NCI-H2227 (cell line): ENCODE measurements at regions not wholly inside any gene's neighbourhood (a gene's known extent, or its start where the extent isn't known, plus 50 kb on each side); places are given as distances from the start of the nearest gene placed in this dataset.

ENCODE experiments used
- DNase-seq: peaks from one replicate; lab custom pipeline; 2025; ENCODE audit not compliant: unreplicated experiment; lab: John Stamatoyannopoulos, UW

DNA sequence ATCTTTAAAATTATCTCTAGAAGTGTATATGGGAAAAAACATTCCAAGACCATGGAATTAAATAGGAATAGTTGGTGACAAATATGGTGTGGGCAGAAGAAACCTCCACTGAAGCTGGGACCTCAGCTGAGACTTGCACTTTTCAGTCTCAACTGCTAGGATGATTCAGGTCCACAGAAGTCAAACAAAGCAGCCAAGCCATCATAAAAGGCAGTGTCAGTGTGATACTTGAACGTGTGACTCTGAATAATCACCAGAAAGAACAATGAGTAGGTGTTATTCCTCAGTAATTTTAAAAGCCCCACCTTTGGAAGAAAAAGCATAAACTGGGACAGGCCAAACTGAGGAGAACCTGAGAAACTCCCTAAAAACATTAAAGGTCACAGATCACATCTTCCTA lies 90.7 kb downstream of the ZNF281 start:
- no peak for DNase-seq

DNA sequence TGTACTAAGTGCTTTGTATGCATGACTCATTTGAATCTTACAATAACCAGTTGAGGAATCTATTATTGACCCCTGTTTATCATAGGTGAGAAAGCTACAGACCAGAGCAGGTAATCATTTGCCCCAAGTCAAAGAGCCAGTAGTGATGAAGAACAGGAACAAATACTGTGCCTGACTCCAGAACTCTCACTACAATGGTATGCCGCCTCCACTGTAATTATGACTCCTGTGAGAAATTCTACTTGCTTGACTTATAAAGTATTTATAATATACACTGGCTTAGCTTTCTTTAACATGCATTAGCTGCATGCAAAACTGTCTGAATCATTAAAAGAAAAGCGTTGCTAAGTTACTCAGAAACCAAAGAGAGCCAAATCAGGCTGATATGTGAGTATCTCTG lies 92.6 kb downstream of the ZNF281 start:
- no peak for DNase-seq

DNA sequence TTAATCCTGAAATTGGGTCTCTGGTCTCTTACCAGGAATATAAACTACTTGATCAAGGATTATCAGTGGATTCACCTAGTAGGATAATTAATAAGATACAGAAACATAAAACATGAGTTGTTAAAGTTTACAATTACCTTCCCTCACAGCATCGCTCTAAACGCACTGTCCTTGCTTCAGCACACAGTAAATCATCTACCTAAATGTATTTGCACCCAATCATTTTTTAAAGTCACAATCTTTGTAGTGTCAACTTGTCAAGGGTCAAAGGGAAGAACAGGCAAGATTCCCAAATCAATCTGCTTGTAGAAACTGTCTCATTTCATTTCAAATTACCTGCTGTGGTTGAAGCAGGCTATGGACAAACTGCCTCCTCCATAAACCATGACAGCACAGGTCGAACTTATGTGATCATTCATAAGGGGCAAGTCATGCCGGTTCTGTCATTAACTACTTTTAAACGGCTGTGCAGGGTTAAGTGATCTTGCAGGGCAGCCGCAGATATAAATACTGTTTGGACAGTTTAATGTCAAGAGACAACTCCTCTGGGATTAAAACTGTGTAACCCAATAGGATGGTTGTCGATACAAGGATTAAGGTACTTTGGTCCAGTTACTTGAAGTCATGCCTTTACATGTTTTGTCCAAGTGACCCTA lies 93.6 kb downstream of the ZNF281 start:
- no peak for DNase-seq

DNA sequence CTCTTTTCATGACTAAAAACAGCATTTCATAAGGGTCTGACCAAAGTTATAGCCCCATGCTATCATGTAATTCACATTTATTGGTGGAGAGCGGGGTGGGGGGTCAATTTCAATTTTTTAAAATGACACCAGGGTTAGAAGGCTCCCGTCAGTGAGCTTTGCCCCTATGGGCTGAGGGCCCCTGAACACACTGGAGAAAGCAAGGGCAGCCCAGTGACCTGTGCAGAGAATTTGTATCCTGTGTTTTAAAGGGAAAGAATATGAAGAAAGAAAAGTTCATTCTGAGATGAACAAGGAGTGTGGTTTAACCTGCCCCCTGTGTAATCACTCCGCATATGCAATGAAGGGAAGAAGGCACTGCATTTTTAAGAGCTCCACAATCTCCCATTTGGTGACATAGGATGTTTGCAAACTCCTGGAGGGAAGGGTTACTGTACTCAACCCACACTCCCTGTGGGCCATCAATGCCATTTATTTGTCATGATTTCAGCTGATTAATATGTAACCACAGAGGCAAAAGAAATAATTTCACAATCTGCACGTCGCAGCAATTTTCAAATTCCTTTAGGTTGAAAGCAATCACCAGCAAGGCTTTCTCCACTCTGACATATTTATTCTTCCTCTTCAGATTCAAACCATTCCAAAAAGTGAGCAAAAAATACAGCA lies 95.6 kb downstream of the ZNF281 start:
- no peak for DNase-seq

DNA sequence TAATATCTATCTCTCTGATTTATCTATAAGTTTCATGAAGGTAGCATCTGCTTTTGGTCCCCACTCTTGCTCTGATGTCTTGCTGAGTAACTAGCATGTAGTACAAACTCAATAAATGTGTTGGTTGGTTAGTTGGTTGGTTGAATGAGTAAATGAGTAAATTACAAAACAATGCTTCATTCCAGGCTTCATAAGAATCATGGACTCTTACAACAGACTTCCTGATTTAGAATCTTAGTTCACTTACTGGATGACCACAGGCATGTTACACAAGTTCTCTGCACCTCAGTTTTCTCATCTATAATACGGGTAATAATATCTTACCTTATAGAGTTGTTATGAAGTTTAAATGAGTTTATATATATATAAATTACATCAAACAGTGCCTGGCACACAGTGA lies 98.6 kb downstream of the ZNF281 start:
- no peak for DNase-seq

DNA sequence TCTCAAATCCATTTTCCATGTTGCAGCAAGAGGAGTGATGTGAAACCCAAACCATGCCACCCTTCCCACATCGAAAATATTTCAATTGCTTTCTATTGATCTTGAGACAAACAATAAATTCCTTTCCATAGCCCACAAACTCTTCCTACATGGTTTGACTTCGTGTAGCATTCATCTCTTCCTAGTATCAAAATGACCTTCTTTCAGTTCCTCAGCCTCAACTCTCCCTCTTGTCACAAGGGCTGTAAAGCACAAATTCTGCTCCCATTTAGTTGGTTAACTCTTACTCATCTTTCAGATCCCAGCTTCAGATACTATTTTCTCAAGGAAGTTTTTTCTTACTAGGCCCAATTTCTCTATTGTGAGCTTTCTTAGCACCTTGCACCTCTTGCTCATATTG lies 99.0 kb downstream of the ZNF281 start:
- no peak for DNase-seq

DNA sequence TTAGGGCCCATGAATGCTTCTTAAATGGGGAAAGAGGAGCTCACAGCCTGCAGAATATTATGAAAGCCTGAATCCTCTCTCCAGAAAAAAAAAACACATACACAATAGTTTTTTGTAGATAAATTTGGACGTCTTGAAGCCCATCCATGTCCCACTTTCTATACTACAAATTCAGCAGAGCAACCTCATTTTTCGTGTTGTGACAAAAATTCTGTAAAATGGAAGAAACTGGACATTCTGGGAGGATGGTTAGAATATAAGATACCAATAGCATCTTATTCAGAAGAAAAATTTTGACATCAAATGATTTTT lies 102.1 kb downstream of the ZNF281 start:
- DNase-seq, result no peak

DNA sequence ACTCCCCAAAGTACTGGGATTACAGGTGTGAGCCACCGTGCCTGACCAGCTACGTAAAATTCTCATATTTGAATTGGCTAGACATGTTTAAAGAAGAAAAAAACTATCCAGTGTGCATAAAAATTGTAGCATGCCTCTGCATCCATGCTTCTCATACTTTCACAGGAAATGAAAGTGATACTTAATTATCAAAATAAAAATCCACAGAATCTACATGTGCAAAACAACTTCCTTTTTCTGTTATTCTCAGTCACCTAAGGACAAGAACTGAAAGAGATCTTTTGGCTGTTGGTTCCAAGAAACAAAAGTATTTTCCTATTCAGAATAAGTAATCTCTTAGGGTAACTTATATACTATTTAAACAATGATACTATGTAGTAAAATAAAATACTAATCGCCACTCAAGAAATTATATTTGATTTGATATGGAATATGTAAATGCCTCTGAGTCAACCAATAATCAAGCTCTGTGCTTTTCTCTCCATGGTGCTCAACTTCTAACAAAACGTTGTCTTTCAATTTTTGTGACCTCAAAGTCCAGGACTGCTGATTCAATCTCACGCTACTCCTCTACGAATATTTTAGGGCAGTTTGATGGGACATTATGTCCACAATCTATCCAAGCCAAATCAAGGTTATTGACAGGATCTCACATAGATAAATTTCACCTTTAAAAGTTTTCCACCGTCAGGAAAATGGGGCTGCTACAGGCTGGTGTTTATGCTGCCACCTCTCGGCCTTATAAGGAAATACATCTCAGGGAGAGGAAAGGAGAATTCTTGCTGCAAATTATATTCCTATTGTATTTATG lies 102.7 kb downstream of the ZNF281 start:
- DNase-seq, result peak; percentile 53

DNA sequence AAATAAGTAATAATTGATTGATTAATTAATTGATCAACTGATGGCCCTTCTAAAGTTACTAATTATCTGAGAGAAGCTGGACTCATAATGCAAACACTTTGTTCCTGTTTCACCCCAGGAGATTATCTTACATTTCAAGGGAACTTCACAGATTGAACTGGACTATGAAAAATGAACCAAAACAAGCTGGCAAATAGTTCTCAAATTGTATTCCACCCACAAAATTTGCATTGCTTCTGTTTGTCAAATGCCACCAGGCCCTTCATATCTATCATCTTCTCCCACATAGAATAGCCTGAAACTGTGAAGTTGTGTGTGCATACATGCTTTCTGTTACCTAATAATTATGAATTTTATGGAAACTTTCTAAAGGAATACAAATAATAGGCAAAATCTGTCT lies 104.0 kb downstream of the ZNF281 start:
- no peak for DNase-seq

DNA sequence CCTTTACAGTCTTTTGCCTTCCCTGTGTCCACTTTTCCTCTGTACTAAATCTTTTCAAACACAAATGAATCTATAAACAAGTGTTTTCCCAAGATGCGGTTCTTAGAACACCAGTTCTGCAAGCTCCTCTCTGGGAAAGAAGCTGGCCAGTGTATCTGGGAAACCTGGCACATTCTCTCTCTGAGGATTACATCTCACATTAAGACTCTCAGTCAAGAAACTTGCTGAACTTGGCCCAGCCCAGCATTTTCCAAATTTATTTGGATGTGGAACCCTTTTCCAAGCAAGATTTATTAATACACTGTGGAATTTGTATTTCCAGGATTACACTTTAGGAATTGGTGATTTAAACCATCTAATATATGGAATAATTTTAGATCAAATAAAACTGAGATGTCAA lies 105.7 kb downstream of the ZNF281 start:
- DNase-seq, result no peak

DNA sequence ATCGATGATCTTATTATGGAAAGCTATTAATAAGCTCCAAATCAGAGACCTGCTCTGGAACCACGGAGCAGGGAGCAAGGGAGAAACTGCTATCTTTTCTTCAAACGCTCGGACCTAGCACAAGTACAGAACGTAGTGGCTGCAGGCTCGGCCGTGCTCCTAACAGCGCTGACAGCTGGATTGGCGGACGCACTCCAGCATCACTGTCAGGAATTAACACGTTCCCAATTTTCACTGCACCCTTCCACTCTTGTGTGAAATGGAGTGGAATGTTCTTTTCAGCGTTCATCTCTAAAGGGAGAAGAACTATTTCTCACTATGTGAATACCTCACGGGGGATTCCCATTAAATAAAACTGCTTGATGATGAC lies 106.9 kb downstream of the ZNF281 start:
- DNase-seq, result peak; percentile 57

DNA sequence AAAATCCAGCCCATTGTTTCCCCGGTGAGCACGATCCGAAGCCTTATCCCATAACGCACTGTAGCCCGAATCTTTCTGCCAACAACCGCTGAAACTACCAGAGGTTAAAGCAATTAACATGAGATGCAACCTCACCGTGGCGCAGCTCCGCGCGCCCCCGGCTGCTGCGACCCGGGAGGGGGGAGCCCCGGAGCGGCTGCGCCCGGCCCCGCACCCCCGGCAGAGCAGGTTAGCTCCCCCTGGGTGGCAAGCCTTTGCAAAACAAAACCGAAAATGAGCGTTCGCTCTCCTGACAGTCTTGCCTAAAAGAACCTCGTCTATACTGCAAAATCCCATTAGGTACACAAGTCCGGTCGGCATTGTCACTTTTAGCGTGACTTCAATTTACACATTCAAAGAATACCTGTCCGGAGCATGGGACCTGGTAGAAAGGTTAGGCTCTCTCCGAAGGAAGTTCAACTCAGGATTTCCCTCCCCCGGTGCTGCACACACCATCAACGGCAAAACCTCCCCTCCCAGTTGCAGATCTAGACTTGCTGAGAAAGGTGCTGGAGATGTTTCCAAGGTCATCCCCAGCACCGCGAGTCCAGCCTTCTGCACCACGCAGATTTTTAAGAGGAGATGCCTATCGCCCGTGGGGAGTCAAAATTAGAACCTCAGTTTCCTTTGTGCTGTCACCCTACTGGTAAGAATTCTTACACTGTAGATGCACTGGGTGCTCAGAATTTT lies 107.5 kb downstream of the ZNF281 start:
- DNase-seq, result peak; percentile 27

DNA sequence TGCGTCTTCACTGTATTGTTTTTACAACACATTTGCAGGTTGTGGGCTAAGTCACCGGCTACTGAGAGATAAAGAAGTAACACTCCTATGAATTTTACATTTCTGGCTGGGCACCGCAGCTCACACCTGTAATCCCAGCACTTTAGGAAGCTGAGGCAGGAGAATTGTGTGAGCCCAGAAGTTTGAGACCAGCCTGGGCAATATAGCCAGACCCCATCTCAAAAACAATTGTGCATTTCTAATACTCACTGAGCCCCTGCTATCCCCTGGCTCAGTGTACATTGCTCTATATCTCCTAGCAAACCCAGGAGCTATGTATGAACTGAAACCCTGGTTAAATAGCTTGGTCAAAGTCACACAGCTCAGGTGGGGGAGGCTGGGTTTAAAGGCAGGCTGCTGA lies 108.7 kb downstream of the ZNF281 start:
- DNase-seq, result no peak

DNA sequence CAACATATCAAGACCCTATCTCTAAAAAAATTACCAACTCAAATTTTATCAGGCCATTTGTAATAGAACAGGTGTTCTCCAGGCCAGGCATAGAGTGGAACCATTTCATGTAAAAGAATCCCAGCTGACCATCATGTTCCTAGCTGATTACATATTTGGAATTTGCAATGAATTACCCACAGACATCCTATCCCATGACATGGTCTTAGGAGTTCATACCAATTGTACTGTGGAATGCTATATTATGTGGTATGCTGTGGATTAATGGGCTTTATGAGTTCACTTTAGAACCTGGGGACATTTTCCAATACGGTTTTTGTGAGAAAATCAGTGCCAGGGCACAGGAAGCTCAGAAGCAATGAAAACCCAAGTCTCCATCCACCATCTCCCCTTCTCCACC lies 110.3 kb downstream of the ZNF281 start:
- DNase-seq, result no peak

DNA sequence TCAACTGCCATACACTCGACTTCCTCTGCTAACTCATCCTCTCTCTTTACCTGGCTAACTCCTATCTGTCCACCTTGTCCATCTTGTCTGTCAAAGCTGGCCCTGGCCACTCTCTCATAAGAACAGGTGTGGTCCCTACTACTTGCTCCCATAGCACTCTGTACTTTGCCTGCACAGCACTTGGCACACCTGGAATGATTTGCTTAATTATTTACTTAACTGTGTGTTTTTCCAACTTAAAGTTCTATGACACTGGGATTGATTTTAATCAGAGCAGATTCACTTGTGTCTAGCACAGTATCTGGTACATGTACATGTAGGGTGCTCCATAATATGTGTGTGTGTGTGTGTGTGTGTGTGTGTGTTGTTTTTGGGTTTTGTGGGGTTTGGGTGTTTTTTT lies 111.6 kb downstream of the ZNF281 start:
- no peak for DNase-seq

DNA sequence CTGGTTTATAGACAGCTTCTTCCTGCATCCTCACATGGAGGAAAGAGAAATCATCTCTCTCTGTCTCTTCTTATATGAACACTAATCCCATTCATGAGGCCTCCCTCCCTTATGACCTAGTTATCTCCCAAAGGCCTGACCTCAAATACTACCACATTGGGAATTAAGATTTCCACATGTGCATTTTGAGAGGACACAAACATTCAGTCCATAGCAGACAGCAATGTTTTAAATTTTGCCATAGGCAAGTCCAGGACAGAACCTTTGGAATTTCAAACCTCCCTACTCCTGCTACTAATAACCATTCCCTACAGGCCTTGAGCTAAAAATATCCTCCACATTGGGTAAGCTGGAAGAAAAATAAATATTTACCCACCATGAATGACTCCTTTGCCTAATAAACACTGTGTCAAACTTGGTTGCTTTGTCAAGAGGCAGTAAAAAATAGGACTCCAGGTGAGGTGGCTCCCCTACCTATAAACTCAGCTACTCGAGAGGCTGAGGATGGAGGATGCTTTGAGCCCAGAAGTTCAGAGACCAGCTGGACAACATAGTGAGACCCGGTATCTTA lies 113.7 kb downstream of the ZNF281 start:
- no peak for DNase-seq

DNA sequence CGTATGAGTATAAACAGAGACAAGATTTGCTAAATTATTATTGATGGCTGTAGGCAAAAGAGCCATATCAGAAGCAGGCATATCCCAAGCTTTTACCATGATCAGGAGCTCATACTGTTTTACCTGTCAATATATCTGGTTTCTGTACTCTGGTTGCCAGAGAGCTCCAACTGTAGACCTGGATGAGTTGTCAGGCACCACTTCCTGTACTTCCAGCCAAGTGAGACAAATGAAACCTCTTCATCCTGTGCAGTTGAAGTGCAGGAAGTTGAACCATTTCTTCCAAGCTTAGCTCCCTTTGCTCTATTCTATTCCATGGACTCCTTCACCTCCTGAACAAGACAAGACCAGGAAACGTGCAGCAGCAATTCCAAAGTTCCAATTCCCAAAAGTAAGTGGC lies 115.6 kb downstream of the ZNF281 start:
- no peak for DNase-seq

DNA sequence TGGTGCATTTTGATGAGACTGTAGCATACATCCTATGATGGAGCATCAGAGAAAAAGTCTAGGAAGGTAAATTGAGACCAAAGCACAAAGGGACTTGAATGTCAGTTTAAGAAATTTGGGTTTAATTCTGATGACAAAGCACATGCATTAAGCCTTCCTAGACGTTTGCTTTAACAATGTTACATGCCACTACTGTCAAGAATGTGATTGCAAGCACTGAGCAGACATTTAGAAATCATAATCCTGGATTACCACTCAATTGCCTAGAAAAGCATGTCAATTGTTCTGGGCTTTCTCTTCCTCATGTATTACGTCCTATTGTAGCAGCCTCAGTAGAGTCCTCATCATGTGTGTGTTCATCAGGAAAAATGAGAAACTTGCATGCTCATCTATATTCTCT lies 117.1 kb downstream of the ZNF281 start:
- no peak for DNase-seq

DNA sequence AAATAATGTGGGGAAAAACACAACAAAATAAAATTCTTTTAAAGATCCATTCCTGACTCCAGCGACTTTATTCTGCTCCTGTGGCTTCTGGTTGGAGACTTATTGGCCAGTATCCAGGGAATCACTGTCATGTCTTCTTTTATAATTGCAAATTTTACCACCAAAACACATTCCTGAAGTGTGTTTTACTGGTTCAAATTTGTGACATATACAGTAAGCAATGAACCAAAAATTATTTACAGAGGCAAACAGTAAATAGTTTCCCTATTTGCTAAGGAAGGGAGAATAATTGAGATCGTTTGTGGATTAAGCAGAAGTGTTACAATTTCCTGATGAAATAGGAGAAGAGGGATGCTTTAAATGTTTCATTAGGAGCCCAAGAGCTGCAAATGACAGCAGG lies 118.7 kb downstream of the ZNF281 start:
- no peak for DNase-seq

DNA sequence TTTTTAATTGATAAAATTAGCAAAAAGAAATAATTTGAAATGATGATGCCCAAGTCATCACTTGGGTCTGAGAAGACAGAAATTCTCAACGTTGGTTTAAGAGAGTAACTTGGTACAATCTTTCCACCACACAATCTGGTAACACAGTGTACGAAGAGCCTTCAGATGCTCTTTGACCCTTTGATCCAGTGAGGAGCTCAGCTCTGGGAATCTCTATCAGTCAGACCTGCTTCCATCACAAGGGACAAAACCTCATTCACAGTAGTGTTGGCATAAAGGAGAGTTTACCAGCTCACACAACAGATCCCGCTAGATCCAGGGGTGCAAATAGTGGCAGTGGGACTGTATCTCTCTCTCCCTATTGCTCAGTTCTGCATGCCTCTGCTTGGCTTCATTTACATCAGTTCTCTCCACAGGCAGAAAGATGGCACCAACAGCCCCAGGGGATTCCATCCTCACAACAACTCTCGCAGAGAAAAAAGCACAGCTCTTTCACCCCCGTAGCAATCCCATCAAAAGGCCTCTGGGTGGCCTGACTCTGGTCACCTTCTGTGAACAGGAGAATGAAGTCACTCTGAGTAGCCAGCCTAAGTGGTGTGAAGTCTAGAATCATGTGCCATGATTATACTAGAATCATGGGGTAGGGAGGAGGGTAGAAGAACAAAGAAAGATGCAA lies 119.7 kb downstream of the ZNF281 start:
- no peak for DNase-seq

DNA sequence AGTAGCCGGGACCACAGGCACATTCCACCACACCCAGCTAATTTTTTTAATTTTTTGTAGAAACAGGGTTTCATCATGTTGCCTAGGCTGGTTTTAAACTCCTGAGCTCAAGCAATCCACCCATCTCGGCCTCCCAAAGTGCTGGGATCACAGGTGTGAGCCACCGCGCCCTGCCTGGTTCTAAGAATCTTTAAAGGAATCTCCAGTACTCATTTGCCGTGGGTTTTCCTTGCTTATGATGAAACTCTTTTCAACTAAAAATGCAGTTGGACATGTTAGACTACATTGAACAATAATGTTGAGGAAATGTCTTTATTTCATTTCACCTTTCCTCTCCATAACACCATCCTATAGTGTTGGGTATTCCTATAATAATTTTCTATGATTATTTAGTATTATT lies 121.6 kb downstream of the ZNF281 start:
- DNase-seq, result no peak
